B cell (primary cell): ENCODE measurements at regions not wholly inside any gene's neighbourhood (a gene's known extent, or its start where the extent isn't known, plus 50 kb on each side); places are given as distances from the start of the nearest gene placed in this dataset.
"Not testable (repeated sequence)": the region's sequence is repeated elsewhere in the genome, so short reads cannot be mapped to it uniquely, and the experiment has no call there.

ENCODE experiments used
- ATAC-seq: fragments of 200-7000 bp; cut with Tn5 transposase; one replicate; pipeline ENCODE4 v1.10.0; 2021; ENCODE audit warnings: low read depth, mild to moderate bottlenecking, moderate number of reproducible peaks, moderate library complexity
- CTCF ChIA-PET: fragments of 350-600 bp; sonication (Branson Sonifier 250); formaldehyde crosslinking; loops from one replicate; lab custom pipeline; 2021; ENCODE audit warnings: antibody characterized with exemption, inconsistent platforms; lab: Charles Lee
- POLR2A ChIA-PET: fragments of 350-600 bp; sonication (Branson Sonifier 250); formaldehyde crosslinking; loops from one replicate; lab custom pipeline; 2021; ENCODE audit warnings: antibody characterized with exemption; lab: Charles Lee
- DNase-seq: peaks from one replicate; pipeline ENCODE4 v3.0.0; 2013
- H2AFZ ChIP-seq: 2 replicates; pipeline ENCODE4 v1.6.1; 2012; ENCODE audit warnings: mild to moderate bottlenecking, low read depth, low read length; ENCODE audit not compliant: insufficient read depth, poor library complexity, severe bottlenecking
- H3K27ac ChIP-seq, 2 donors: 1 replicate in 1 of 2; 2 replicates in 1 of 2; pipeline ENCODE4 v1.5.1; 2012 to 2013; ENCODE audit warnings: low read length in 2 of 2, mild to moderate bottlenecking in 2 of 2, moderate library complexity in 1 of 2
- H3K27me3 ChIP-seq, 4 experiments: fragments of 200-600 bp in 1 of 4; sonication (generic) in 1 of 4; replicated peaks in 1 of 4; 1 replicate in 2 of 4; 2 replicates in 2 of 4; pipeline versions ENCODE4 v1.6.1 to v1.7.0; 2013 to 2016; ENCODE audit warnings: low read length in 3 of 4, mild to moderate bottlenecking in 2 of 4, mixed read lengths in 1 of 4, moderate library complexity in 1 of 4; ENCODE audit not compliant: insufficient read depth in 4 of 4, control insufficient read depth in 3 of 4; ENCODE audit errors: control extremely low read depth in 1 of 4
- H3K36me3 ChIP-seq, 2 experiments: replicated peaks in 1 of 2; 1 replicate in 1 of 2; 2 replicates in 1 of 2; pipeline versions ENCODE4 v1.6.1 to v1.7.1; 2013; ENCODE audit warnings: low read length in 1 of 2; ENCODE audit not compliant: insufficient read depth in 2 of 2, control insufficient read depth in 1 of 2; ENCODE audit errors: control extremely low read depth in 1 of 2, extremely low read depth in 1 of 2
- H3K4me1 ChIP-seq, 2 donors: fragments of 200-600 bp in 1 of 2; sonication (generic) in 1 of 2; 1 replicate in 1 of 2; 2 replicates in 1 of 2; pipeline versions ENCODE4 v1.5.1 to v1.6.1; 2013 to 2017; ENCODE audit warnings: low read length in 2 of 2; ENCODE audit not compliant: control insufficient read depth in 2 of 2, insufficient read depth in 2 of 2
- H3K4me2 ChIP-seq: replicated peaks from 2 replicates; pipeline ENCODE3; 2012; ENCODE audit warnings: mild to moderate bottlenecking, low read depth, low read length; ENCODE audit not compliant: poor library complexity, severe bottlenecking
- H3K4me3 ChIP-seq, 5 experiments: fragments of 200-600 bp in 1 of 5; sonication (generic) in 1 of 5; 1 replicate in 3 of 5; 2 replicates in 2 of 5; pipeline versions ENCODE4 v1.5.1 to v1.7.0; 2011 to 2016; ENCODE audit warnings: low read length in 4 of 5, mild to moderate bottlenecking in 4 of 5, low read depth in 2 of 5, control low read depth in 1 of 5, moderate library complexity in 1 of 5; ENCODE audit not compliant: insufficient read depth in 1 of 5; ENCODE audit errors: control extremely low read depth in 1 of 5, extremely low read depth in 1 of 5
- H3K79me2 ChIP-seq: fragments of 200-600 bp; sonication (generic); one replicate; pipeline ENCODE4 v1.6.0; 2016; ENCODE audit warnings: low read length; ENCODE audit not compliant: control insufficient read depth, insufficient read depth
- H3K9ac ChIP-seq: fragments of 200-600 bp; sonication (generic); 2 replicates; pipeline ENCODE4 v1.6.1; 2017; ENCODE audit warnings: mild to moderate bottlenecking, low read length, moderate library complexity
- H3K9me3 ChIP-seq, 3 donors: one replicate each; pipeline versions ENCODE4 v1.6.1 to v1.7.1; 2013; ENCODE audit warnings: low read length in 2 of 3; ENCODE audit not compliant: control insufficient read depth in 2 of 3, insufficient read depth in 1 of 3; ENCODE audit errors: control extremely low read depth in 1 of 3
- H4K20me1 ChIP-seq: 2 replicates; pipeline ENCODE4 v1.6.0; 2012; ENCODE audit warnings: mild to moderate bottlenecking, low read length; ENCODE audit not compliant: insufficient read depth, control insufficient read depth, poor library complexity, severe bottlenecking
- H3K27ac Mint-ChIP-seq: one replicate; pipeline ENCODE4 v1.8.0; 2021; ENCODE audit warnings: mixed read lengths
- H3K27me3 Mint-ChIP-seq: one replicate; pipeline ENCODE4 v1.8.0; 2021; ENCODE audit warnings: mixed read lengths
- H3K4me1 Mint-ChIP-seq: one replicate; pipeline ENCODE4 v1.8.0; 2021; ENCODE audit warnings: mixed read lengths
- H3K4me3 Mint-ChIP-seq: one replicate; pipeline ENCODE4 v1.8.0; 2021; ENCODE audit warnings: mixed read lengths
- H3K9me3 Mint-ChIP-seq: one replicate; pipeline ENCODE4 v1.8.0; 2022; ENCODE audit warnings: mixed read lengths; ENCODE audit not compliant: insufficient read depth
- CTCF ChIP-seq: fragments of 200-600 bp; IDR thresholded peaks from one replicate; pipeline ENCODE4 v1.8.0; 2022; ENCODE audit warnings: antibody characterized with exemption, mild to moderate bottlenecking
- EZH2 ChIP-seq: IDR thresholded peaks from 2 replicates; pipeline ENCODE4 v1.6.1; 2012; ENCODE audit warnings: borderline replicate concordance, low read depth, mild to moderate bottlenecking, moderate library complexity, low read length; ENCODE audit not compliant: insufficient read depth, poor library complexity, severe bottlenecking
- WGBS: methylation state at CpG from one replicate; pipeline ENCODE4 v1.1.5; 2013; ENCODE audit warnings: missing lambda C conversion rate; ENCODE audit not compliant: insufficient coverage; 5-methylcytosine and 5-hydroxymethylcytosine counted together
- intact Hi-C: fragments of 100-400 bp; cut with micrococcal nuclease; formaldehyde crosslinking; loops from one replicate; pipeline ENCODE4 v1.10.0; 2022

DNA sequence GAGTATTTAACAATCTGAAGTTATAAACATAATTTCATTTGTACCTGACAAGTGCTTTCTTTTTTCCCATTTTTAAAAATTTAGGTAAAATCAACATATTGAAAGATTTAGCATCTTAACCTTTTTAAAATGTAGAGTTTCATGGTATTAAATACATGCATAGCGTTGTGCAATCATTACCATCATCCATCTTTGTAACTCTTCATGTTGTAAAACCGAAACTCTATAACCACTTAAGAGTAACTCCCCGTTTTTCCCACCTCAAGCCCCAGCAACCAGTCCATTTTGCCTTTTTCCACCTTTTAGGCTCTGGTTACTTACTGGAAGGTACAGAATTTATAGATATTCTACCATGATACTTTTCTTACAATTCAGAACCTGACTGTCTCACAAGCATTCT, 892.5 kb downstream of the DNAJB9 start:
- H3K27ac ChIP-seq, result no peak overlapping the region
- Mint-ChIP-seq H3K27ac (no peak overlapping the region), H3K4me3 (no peak overlapping the region), H3K4me1 (no peaks in the 10 kb centered on the region), H3K27me3 (no peaks in the 10 kb centered on the region), H3K9me3 (no peaks in the 10 kb centered on the region)
- no peaks in the 10 kb centered on the region for H4K20me1 ChIP-seq
- no peak overlapping the region for H3K4me2 ChIP-seq
- H3K79me2 ChIP-seq, result no peaks in the 10 kb centered on the region
- no peak for ATAC-seq
- ChIA-PET POLR2A (no interaction called here), CTCF (no interaction called here)
- no peak for DNase-seq
- no peak overlapping the region for H3K4me3 ChIP-seq
- H3K36me3 ChIP-seq, result no peaks in the 10 kb centered on the region
- H3K9me3 ChIP-seq, result no peaks in the 10 kb centered on the region
- H3K27me3 ChIP-seq, result no peaks in the 10 kb centered on the region
- H3K9ac ChIP-seq, result no peak overlapping the region
- no peaks in the 10 kb centered on the region for H3K4me1 ChIP-seq
- TF ChIP-seq CTCF (no peak), EZH2 (no peak)
- intact Hi-C loops, result no loop called here
- H2AFZ ChIP-seq, result no peak overlapping the region
- WGBS, result 70% methylated on average over 2 of the region's 3 CpGs

DNA sequence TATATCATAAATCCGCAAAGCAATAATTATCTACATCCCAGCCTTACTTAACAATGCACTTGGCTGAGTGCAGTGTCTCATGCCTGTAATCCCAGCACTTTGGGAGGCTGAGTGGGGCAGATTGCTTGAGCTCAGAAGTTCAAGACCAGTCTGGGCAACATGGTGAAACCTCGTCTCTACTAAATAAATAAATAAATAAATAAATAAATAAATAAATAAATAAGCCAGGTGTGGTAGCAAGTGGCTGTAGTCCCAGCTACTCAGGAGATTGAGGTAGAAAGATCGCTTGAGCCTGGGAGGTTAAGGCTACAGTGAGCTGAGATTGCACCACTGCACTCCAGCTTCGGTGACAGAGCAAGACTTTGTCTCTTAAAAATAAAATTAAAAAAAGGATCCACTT, 898.1 kb downstream of the DNAJB9 start:
- H3K4me1 ChIP-seq, H4K20me1 ChIP-seq, H3K27ac Mint-ChIP-seq, ATAC-seq, H3K36me3 ChIP-seq, H3K27me3 Mint-ChIP-seq, H3K4me2 ChIP-seq, intact Hi-C loops, H3K27ac ChIP-seq, H2AFZ ChIP-seq, H3K4me3 ChIP-seq, POLR2A ChIA-PET, H3K9me3 ChIP-seq, H3K79me2 ChIP-seq, H3K9me3 Mint-ChIP-seq, CTCF ChIA-PET, H3K9ac ChIP-seq, H3K4me1 Mint-ChIP-seq, H3K4me3 Mint-ChIP-seq, H3K27me3 ChIP-seq, DNase-seq: not testable (repeated sequence)
- no CpG with 5 or more reads among the region's 4 CpGs for WGBS
